ENCODE measurements at regions not wholly inside any gene's neighbourhood (a gene's known extent, or its start where the extent isn't known, plus 50 kb on each side); places are given as distances from the start of the nearest gene placed in this dataset.

DNA sequence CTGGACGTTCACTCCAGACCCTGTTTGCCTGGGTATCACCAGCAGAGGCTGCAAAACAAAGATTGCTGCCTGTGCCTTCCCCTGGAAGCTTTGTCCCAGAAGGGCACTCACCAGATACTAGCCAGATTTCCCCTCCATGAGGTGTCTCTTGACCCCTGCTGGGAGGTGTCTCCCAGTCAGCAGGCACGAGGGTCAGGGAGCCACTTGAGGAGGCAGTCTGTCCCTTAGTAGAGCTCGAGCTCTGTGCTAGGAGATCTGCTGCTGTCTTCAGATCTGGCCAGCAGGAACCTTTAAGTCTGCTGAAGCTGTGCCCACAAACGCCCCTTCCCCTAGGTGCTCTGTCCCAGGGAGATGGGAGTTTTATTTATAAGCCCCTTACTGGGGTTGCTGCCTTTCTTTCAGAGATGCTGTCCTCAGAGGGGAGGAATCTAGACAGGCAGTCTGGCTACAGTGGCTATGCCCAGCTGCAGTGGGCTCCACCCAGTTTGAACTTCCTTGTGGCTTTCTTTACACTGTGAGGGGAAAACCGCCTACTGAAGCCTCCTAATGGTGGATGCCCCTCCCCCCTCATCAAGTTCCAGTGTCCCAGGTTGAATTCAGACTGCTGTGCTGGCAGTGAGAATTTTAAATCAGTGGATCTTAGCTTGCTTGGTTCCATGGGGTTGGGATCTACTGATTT is 253.9 kb downstream of the SPATA31D1 start:
- TF ChIP-seq POLR2A (IDR thresholded peaks at IDR 0.05) (no peak), CTCF (IDR thresholded peaks at IDR 0.05) (no peak), POLR2AphosphoS5 (IDR thresholded peaks at IDR 0.05) (no peak)

All from breast epithelium (tissue), 3 donors.